ENCODE measurements at regions not wholly inside any gene's neighbourhood (a gene's known extent, or its start where the extent isn't known, plus 50 kb on each side); places are given as distances from the start of the nearest gene placed in this dataset.
"Not testable (repeated sequence)": the region's sequence is repeated elsewhere in the genome, so short reads cannot be mapped to it uniquely, and the experiment has no call there.

GRCh38 chr10:131811630-131812403, 89.0 kb upstream of the PPP2R2D start:
- DNase-seq = no peak

DNA sequence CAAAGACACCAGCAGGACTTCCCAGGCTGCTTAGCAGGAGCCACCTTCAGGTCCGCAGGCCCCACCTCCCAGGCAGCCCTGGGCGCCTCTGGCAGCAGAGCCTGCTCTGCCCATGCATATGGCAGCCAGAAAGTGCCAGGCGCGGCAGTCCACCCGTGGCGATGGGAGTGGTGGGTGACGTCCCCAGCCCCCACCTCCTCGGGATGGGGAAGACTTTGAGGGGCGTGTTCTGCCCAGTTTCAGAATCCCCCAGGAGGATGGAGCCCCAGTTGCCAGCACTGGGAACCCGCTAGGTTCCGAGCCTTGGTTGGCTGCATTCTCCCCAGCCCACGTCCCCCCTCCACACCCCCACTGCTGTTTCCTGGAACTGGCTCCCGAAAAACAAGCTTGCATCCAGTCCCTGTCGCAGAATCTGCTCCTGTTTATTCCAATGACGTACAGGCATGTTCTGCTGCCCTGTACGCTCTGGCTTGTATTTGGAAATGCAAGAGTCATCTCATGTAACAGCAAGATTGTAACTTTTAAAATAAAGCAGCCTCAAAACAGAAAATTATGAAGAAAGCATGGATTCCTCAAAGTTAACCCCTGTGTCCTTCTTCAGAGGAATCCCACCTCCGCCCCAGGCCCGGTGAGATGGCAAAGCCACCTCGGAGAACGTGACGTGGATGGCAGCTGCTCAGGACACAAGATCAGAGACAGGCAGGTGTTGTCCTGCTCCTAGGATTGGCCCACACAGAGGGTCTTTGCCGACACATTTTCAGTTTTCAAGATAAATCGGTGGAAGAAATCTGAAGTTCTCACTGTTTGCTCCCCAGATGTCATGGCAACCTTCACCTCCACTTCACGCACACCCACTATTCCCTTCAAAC, 87.8 kb upstream of the PPP2R2D start:
- DNase-seq = no peak

GRCh38 chr10:131814567-131815265, 86.1 kb upstream of the PPP2R2D start:
- DNase-seq = no peak

- DNase-seq = no peak
These were observed 85.3 kb upstream of the PPP2R2D start for GRCh38 chr10:131815266-131816156.

- DNase-seq = no peak
These were observed 84.5 kb upstream of the PPP2R2D start for GRCh38 chr10:131816157-131816775.

DNA sequence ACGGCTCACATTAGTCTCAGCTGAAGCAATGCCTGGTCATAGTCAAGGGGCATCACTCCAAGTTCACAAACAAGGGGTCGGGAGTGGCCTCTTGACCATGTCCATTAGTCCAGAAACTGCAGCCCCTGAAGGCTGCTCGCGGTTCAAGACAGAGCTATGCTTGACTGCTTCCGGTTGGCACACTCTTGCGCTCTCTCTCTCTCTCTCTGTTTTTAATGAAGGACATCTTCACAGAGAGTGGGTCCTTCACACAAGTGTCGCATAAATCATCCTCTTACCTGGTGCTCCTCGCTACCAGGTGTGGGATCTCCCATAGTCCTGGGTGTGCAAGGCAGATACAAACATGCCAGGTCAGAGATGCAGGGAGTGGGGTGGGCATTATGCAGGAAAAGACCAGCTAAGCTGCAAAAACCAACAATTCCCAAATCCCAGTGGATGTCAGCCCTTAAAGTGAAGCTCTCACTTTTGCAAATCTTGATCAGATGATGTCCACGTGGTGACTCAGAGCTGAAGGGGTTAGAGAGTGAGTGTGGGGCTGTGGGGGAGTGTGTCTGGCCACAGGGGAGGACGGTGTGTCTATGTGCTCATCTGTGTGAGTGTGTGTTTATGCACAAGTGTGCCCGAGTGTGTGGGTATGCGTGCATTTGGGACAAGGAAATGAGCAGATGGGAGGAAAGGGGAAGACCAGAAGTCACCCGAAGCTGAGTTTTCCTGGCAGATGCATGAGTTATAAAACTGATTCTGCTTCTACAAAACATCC, 83.7 kb upstream of the PPP2R2D start:
- DNase-seq = no peak

GRCh38 chr10:131817866-131818509, 82.8 kb upstream of the PPP2R2D start:
- no peak for DNase-seq

- DNase-seq = no peak
These were observed 82.1 kb upstream of the PPP2R2D start for GRCh38 chr10:131818510-131819234.

DNA sequence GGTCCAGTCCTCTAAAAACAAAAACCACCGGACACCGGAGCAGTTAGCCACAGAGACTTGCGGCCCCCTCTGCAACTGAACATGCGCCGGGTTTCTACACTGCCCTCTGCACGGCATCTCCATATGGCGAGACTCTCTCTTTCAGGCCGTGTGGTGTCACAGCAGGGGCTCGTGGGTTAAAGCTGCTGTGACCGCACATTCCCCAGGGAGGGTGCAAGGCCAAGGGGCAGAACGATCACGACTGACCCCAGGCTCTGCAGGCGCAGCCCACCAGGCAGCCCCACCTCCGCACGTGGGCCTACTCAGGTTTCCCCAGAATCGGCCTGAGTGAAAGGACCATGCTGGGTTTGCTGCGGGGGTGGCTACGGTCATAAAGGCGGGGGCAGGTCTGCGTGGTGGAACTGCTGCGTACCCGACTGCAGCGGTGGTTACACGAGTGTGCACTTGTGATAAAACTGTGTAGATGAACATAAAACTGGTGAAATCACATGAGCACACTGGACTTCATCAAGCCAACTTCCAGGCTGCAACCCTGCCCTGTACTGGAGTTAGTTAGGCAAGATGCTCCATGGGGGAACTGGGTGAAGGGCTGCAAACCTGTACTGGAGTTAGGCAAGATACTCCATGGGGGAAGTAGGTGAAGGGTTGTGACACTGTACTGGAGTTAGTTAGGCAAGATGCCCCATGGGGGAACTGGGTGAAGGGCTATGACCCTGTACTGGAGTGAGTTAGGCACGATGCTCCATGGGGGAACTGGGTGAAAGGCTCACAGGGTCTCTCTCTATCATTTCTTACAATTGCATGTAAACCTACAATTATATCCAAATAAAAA, 81.4 kb upstream of the PPP2R2D start:
- no peak for DNase-seq

- DNase-seq = no peak
These were observed 80.2 kb upstream of the PPP2R2D start for GRCh38 chr10:131820626-131821025.

DNA sequence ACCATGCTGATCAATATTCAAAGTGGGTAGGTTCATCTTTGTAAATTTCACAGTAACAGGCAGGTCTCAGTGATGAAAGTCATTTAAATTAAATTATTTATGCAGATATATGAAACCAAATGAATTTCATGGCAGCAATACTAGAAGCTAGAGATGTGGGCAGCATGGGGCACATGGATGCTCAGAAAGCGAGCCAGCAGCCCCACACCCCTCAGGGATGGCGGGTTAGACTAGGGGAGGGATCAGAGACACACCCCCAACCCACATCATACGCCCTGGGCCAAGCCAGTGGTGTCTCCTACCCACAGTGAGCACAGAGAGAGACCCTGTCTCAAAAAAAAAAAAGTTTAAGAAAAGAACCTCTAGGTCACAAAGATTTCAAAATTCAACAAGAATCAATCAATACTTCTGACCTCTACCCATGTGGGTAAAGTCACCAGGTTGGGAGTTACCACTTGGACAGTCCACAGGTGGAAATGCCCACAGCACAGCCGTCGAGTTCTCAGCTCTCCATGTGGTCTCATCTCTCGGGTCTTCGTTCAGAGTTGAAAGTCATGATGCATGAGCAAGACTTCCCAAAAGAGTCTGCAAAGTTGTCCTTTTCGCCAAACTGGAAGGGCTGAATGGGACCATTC, 79.3 kb upstream of the PPP2R2D start:
- no peak for DNase-seq

GRCh38 chr10:131822013-131822691, 78.7 kb upstream of the PPP2R2D start:
- no peak for DNase-seq

DNA sequence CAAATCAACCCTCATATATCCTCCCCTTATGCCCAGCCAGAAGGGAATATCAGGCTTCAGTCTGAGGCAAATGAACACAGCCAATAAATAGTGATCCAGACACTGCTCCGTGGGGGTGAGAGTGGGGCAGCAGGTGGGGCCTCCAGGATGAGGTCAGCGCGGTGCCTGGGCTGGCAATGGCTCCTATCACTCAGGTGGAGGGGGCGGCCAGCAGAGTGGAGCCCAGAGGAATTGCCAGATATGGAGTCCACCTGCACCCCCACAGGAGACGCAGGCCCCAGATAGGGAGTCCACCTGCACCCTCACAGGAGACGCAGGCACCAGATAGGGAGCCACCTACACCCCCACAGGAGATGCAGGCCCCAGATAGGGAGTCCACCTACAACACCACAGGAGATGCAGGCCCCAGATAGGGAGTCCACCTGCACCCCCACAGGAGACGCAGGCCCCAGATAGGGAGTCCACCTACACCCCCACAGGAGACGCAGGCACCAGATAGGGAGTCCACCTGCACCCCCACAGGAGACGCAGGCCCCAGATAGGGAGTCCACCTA, 78.0 kb upstream of the PPP2R2D start:
- no peak for DNase-seq

DNA sequence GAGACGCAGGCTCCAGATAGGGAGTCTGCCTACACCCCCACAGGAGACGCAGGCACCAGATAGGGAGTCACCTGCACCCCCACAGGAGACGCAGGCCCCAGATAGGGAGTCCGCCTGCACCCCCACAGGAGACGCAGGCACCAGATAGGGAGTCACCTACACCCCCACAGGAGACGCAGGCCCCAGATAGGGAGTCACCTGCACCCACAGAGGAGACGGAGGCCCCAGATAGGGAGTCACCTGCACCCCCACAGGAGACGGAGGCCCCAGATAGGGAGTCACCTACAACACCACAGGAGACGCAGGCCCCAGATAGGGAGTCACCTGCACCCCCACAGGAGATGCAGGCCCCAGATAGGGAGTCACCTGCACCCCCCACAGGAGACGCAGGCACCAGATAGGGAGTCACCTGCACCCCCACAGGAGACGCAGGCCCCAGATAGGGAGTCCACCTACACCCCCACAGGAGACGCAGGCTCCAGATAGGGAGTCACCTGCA, 77.2 kb upstream of the PPP2R2D start:
- DNase-seq = not testable (repeated sequence)

DNA sequence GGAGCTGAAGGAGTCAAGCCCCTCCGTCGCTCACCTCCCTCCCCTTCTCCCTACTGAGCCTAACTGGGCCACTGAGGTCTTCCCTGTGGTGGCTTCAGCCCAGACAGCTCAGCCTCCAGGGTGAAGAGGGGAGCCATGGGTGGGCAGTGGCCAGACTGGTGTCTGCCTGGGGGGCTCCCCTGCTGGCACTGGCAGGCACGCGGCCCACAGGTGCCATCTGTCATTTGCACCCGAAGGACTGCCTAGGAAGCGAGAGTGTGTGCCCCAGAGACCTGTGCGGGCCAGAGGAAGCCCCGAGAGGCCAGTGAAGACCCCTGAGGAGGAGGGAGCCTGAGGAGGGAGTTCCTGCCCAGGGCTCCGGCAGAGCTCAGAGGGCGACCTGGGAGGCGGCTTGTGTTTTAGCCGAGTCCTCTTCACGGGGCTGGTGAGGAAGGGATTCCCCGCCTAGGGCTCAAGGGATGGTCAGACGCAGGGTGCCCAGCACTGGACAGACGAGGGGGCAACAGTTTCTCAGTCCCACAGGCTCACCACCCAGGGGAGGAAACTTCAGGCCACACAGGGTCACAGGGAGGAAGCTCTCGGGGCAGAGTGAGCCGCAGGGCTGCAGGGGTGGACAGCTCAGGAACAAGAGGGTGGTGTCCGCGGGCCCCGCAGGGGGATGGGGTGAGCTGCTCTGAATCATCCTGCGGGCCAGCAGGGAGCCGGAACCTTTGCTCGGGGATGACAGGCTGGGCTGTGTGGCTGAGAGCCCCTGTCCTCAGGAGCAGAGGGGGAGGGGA, 76.2 kb upstream of the PPP2R2D start:
- DNase-seq = no peak

DNA sequence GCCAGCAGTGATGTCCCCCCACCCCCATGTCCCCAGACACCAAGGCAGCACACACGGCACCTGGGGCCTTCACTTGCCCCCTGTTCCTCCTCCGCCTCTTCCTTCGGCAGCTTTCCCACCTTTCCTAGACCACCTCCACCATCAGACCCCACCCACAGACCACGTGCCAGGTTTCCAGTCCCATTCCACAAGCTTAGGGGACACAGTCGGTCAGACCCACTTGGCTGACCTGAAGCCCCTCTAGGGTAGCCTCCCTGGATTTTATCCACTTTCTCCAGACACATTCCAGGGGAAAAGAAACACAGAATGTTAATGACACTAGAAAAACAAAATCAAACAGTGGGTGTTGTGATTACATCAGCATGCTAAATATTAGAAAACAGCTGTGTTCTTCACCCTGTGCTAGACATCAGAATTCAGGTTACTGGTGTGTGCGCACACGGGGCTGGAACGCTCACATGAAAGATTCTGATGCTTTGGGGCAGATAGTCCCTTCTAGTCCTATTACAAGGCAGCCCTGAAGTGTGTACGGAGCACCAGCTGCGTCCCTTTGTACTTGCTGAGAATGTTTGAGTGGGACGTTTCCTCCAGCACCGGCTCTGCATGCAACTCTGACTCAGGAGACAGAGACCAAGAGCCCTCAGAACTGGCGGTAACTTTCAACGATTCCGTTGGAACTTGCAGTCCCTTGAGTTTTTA, 75.5 kb upstream of the PPP2R2D start:
- DNase-seq = no peak

Data from NCI-H2081 (cell line).